Small intestine (tissue), 7 donors: ENCODE measurements at regions not wholly inside any gene's neighbourhood (a gene's known extent, or its start where the extent isn't known, plus 50 kb on each side); places are given as distances from the start of the nearest gene placed in this dataset.

Source experiments
- DNase-seq, 2 donors: peaks; one replicate each; pipeline versions ENCODE4 v3.0.0 to v3.0.0-alpha.2; 2013
- FAIRE-seq: peaks from 2 replicates; lab custom pipeline; 2012; peaks lifted over from hg19 to GRCh38; lab: Jason Lieb, UNC
- H3K27ac ChIP-seq, 3 donors: one replicate each; pipeline ENCODE4 v1.5.1; 2013; ENCODE audit warnings: low read length in 2 of 3, mild to moderate bottlenecking in 2 of 3, control low read depth in 1 of 3, inconsistent platforms in 1 of 3, low read depth in 1 of 3, moderate library complexity in 1 of 3
- H3K27me3 ChIP-seq, 3 donors: one replicate each; pipeline ENCODE4 v1.6.1; 2013; ENCODE audit warnings: low read length in 3 of 3, inconsistent platforms in 1 of 3; ENCODE audit not compliant: control insufficient read depth in 3 of 3, insufficient read depth in 3 of 3
- H3K36me3 ChIP-seq, 3 donors: one replicate each; pipeline ENCODE4 v1.6.1; 2013; ENCODE audit warnings: low read length in 3 of 3, inconsistent platforms in 1 of 3, low read depth in 1 of 3, mild to moderate bottlenecking in 1 of 3, moderate library complexity in 1 of 3; ENCODE audit not compliant: control insufficient read depth in 3 of 3, insufficient read depth in 2 of 3
- H3K4me1 ChIP-seq, 3 donors: one replicate each; pipeline ENCODE4 v1.6.1; 2013; ENCODE audit warnings: low read length in 2 of 3, inconsistent platforms in 1 of 3, low read depth in 1 of 3, mild to moderate bottlenecking in 1 of 3, moderate library complexity in 1 of 3; ENCODE audit not compliant: control insufficient read depth in 3 of 3, insufficient read depth in 2 of 3
- H3K4me3 ChIP-seq, 3 donors: one replicate each; pipeline ENCODE4 v1.5.1; 2013; ENCODE audit warnings: low read length in 3 of 3, control low read depth in 1 of 3, inconsistent platforms in 1 of 3, low read depth in 1 of 3, mild to moderate bottlenecking in 1 of 3, moderate library complexity in 1 of 3
- H3K9me3 ChIP-seq, 2 donors: one replicate each; pipeline ENCODE4 v1.6.1; 2013; ENCODE audit warnings: low read depth in 1 of 2, low read length in 1 of 2; ENCODE audit not compliant: control insufficient read depth in 2 of 2, insufficient read depth in 1 of 2
- WGBS, 3 donors: extraction: QIAGEN DNeasy Blood & Tissue Kit; methylation state at CpG; one replicate each; pipeline ENCODE4 v1.1.7; 2013; 5-methylcytosine and 5-hydroxymethylcytosine counted together
- donor health status: healthy with polysubstance abuse.
- donor health status: control.
- donor health status: control.
- donor health status: Bipolar disorder and iron deficiency.
- donor health status: healthy.

DNA sequence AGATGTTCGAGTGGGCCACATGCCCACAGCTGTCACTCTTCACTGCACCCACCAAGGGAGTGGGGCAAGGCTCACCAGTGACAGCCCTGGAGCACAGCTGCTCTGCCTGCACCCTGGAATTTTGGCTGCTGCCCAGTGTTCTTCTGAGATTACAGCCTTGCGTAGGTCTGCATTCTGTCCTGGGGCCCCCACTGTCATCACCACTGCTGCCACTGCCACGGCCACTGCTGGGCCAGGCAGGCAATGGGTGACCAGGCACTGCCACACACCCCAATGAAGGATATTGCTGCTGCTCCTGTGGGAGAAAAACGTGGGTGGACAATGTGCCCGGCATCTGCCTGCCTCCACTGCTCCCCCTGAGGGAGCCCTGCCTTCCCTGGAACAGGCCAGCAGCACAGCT, 1717.0 kb downstream of the TP53TG3F start:
- FAIRE-seq (no peak), DNase-seq (no peak)
- no peaks in the 10 kb centered on the region for H3K4me1 ChIP-seq
- no peak overlapping the region for H3K4me3 ChIP-seq
- WGBS, 3 donors = 52 to 67% (median 59%) methylated on average over 5 of the region's 5 CpGs
- no peaks in the 10 kb centered on the region for H3K27me3 ChIP-seq
- no peaks in the 10 kb centered on the region for H3K36me3 ChIP-seq
- no peak overlapping the region for H3K27ac ChIP-seq
- peaks cover 2 to 31% of the 10 kb centered on the region in 2 donors for H3K9me3 ChIP-seq

DNA sequence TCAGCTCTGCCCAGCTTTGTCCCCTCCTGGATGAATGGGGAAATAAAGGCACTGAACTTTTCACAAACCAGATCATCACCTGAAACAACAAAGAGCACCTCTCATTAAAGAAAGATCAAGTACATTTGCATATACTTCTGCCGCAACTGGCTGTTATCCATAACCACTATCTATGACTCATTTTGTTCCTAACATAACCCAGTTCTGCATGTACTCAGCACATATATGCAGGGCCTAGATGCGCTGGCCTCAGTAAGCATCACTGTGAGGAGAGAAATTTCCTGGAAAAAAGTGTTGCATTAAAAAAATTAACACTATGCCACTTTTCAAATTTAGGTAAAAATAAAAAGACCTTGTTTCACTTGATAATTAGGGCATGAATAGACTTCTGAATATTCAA, 1718.4 kb downstream of the TP53TG3F start:
- H3K9me3 ChIP-seq = peaks cover 2 to 41% of the 10 kb centered on the region in 2 donors
- no peak overlapping the region for H3K4me3 ChIP-seq
- 62 to 71% (median 68%) methylated on average over 2 of the region's 2 CpGs for WGBS, 3 donors
- FAIRE-seq (no peak), DNase-seq (no peak)
- no peaks in the 10 kb centered on the region for H3K27me3 ChIP-seq
- no peaks in the 10 kb centered on the region for H3K4me1 ChIP-seq
- H3K27ac ChIP-seq = no peak overlapping the region
- no peaks in the 10 kb centered on the region for H3K36me3 ChIP-seq

GRCh38 chr16:35180970-35181369, 1721.6 kb downstream of the TP53TG3F start:
- no peak overlapping the region for H3K4me3 ChIP-seq
- H3K4me1 ChIP-seq = no peaks in the 10 kb centered on the region
- DNase-seq (no peak), FAIRE-seq (no peak)
- no peaks in the 10 kb centered on the region for H3K36me3 ChIP-seq
- H3K27me3 ChIP-seq = no peaks in the 10 kb centered on the region
- WGBS, 3 donors = 32 to 73% (median 65%) methylated on average over 2 of the region's 2 CpGs
- peaks cover 2 to 39% of the 10 kb centered on the region in 2 donors for H3K9me3 ChIP-seq
- H3K27ac ChIP-seq = no peak overlapping the region

- Histone ChIP-seq H3K27me3 (no peaks in the 10 kb centered on the region), H3K4me1 (no peaks in the 10 kb centered on the region), H3K4me3 (no peak overlapping the region), H3K9me3 (peaks cover 0 to 41% of the 10 kb centered on the region in 2 donors), H3K27ac (no peak overlapping the region), H3K36me3 (no peaks in the 10 kb centered on the region)
- FAIRE-seq (no peak), DNase-seq (no peak)
- WGBS, 3 donors = 49 to 66% (median 61%) methylated on average over 6 of the region's 6 CpGs
Observed at GRCh38 chr16:35181422-35182030, 1722.1 kb downstream of the TP53TG3F start.

GRCh38 chr16:35182043-35182677, 1722.7 kb downstream of the TP53TG3F start:
- Histone ChIP-seq H3K27ac (no peak overlapping the region), H3K36me3 (no peaks in the 10 kb centered on the region), H3K9me3 (peaks cover 0 to 38% of the 10 kb centered on the region in 2 donors), H3K27me3 (no peaks in the 10 kb centered on the region), H3K4me3 (no peak overlapping the region), H3K4me1 (no peaks in the 10 kb centered on the region)
- no peak for FAIRE-seq
- no peak for DNase-seq

GRCh38 chr16:35182943-35183550, 1723.6 kb downstream of the TP53TG3F start:
- H3K27ac ChIP-seq = no peak overlapping the region
- no peaks in the 10 kb centered on the region for H3K27me3 ChIP-seq
- H3K4me1 ChIP-seq = no peaks in the 10 kb centered on the region
- WGBS, 3 donors = 61 to 64% (median 63%) methylated on average over 6 of the region's 6 CpGs
- no peak for FAIRE-seq
- no peak for DNase-seq
- H3K9me3 ChIP-seq = peaks cover 0 to 47% of the 10 kb centered on the region in 2 donors
- H3K4me3 ChIP-seq = no peak overlapping the region
- H3K36me3 ChIP-seq = no peaks in the 10 kb centered on the region

DNA sequence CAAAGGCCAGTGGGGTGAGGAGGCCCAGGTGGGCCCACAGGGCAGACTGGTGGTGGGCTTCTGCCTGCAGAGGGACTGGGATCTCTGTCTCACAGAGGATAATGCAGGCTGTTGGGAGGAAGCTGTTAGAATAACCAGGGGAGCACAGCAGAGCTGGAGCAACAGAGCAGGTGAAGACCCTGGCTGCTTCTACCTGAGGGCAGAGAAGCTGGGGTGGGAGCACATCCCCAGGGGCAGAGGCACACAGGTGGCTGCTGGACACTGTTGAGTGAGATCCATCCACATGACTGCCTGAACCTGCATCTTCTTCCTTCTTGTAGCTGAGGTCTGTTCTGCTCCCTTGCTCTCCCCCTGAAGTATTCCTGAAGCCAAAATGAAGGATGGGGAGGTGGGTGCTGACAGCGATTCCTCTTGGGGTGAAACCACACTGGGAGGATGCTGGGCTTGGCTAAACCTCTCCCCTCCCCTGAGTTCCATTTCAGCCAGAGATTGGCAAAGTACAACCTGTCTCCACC, 1725.0 kb downstream of the TP53TG3F start:
- no peaks in the 10 kb centered on the region for H3K27me3 ChIP-seq
- no peak overlapping the region for H3K4me3 ChIP-seq
- FAIRE-seq (no peak), DNase-seq (no peak)
- peaks cover 0 to 49% of the 10 kb centered on the region in 2 donors for H3K9me3 ChIP-seq
- H3K36me3 ChIP-seq = no peaks in the 10 kb centered on the region
- 47 to 67% (median 56%) methylated on average over 1 of the region's 1 CpG for WGBS, 3 donors
- no peaks in the 10 kb centered on the region for H3K4me1 ChIP-seq
- no peak overlapping the region for H3K27ac ChIP-seq

DNA sequence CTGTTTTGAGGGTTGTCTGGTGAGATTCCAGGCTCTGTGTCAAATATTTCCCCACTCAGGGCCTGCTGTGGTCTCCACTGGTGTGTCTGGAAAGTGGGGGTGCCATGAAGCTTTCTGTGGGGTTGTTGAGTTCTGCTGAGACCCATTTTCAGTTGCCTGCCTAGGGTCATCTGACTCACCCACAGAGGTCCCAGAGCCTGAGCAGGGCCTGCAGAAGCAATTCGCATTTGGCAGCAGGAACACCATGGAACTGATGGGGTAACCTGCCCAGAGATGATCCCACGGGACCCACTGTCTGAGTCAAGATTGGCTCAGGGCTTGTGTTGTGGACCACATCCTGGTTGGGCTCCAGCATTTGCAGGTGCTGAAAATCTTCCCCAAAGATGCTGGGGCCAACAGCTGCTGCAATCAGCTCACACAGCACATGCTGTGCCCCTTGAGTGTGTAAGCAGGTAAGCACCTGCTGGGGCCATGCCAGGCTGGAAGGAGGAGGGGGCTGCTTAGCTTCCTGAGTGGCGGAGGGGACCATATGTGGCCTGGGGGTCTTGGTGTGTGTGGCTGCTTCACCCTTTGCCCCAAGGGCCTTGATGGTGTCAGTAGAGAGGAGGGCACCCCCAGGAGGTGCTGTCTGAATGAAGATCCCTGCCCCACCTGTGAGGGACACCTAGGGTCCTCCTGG, 1726.1 kb downstream of the TP53TG3F start:
- no peaks in the 10 kb centered on the region for H3K4me1 ChIP-seq
- H3K36me3 ChIP-seq = no peaks in the 10 kb centered on the region
- H3K27me3 ChIP-seq = no peaks in the 10 kb centered on the region
- no peak overlapping the region for H3K4me3 ChIP-seq
- peaks cover 0 to 49% of the 10 kb centered on the region in 2 donors for H3K9me3 ChIP-seq
- FAIRE-seq (no peak), DNase-seq (no peak)
- 41 to 54% (median 53%) methylated on average over 3 of the region's 3 CpGs for WGBS, 3 donors
- no peak overlapping the region for H3K27ac ChIP-seq
